SU-DHL-6 (cell line): ENCODE measurements at regions not wholly inside any gene's neighbourhood (a gene's known extent, or its start where the extent isn't known, plus 50 kb on each side); places are given as distances from the start of the nearest gene placed in this dataset.

Experiments
- H2AFZ ChIP-seq: fragments of 200-600 bp; sonication (generic); 2 replicates; pipeline ENCODE4 v1.6.1; 2014; ENCODE audit warnings: low read depth, mild to moderate bottlenecking, moderate library complexity, mixed read lengths, antibody characterized with exemption, low read length; ENCODE audit not compliant: severe bottlenecking
- H3F3A ChIP-seq: fragments of 200-600 bp; shearing (Covaris generic); 2 replicates; pipeline ENCODE4 v1.6.0; 2016; ENCODE audit warnings: antibody characterized with exemption, mild to moderate bottlenecking; ENCODE audit not compliant: insufficient read depth
- H3K27ac ChIP-seq: fragments of 200-600 bp; sonication (generic); 2 replicates; pipeline ENCODE4 v1.5.1; 2016; ENCODE audit warnings: low read depth, mild to moderate bottlenecking, low read length, moderate library complexity, mixed read lengths
- H3K27me3 ChIP-seq: fragments of 200-600 bp; sonication (generic), shearing (Covaris generic); 2 replicates; pipeline ENCODE4 v1.6.0; 2014; ENCODE audit warnings: mild to moderate bottlenecking, low read length
- H3K36me3 ChIP-seq: fragments of 200-600 bp; sonication (generic); 2 replicates; pipeline ENCODE4 v1.6.1; 2014; ENCODE audit warnings: mild to moderate bottlenecking, low read length, mixed read lengths
- H3K4me2 ChIP-seq: fragments of 300-600, 200-600 bp; shearing (Covaris generic), sonication (generic); 2 replicates; pipeline ENCODE4 v1.6.0; 2014; ENCODE audit warnings: low read length, low read depth, mild to moderate bottlenecking; ENCODE audit not compliant: poor library complexity, severe bottlenecking
- H3K4me3 ChIP-seq: fragments of 200-600 bp; sonication (generic); 2 replicates; pipeline ENCODE4 v1.5.1; 2014; ENCODE audit warnings: antibody characterized with exemption, low read length, mild to moderate bottlenecking, mixed read lengths; ENCODE audit not compliant: insufficient read depth, poor library complexity, severe bottlenecking
- H3K79me2 ChIP-seq: fragments of 200-600 bp; sonication (generic); 2 replicates; pipeline ENCODE4 v1.6.1; 2014; ENCODE audit warnings: mild to moderate bottlenecking, low read length, moderate library complexity; ENCODE audit not compliant: insufficient read depth
- H3K9ac ChIP-seq: fragments of 200-600 bp; sonication (generic); 2 replicates; pipeline ENCODE4 v1.7.0; 2014; ENCODE audit warnings: mild to moderate bottlenecking, low read length
- H3K9me2 ChIP-seq: fragments of 200-600 bp; sonication (generic); replicated peaks from 2 replicates; pipeline ENCODE4 v1.6.1; 2014; ENCODE audit warnings: low read length; ENCODE audit not compliant: insufficient read depth
- H3K9me3 ChIP-seq: fragments of 200-600 bp; sonication (generic); 2 replicates; pipeline ENCODE4 v1.6.1; 2014; ENCODE audit warnings: low read length, mixed read lengths; ENCODE audit not compliant: insufficient read depth
- H4K20me1 ChIP-seq: fragments of 200-600 bp; sonication (generic); 2 replicates; pipeline ENCODE4 v1.6.1; 2014; ENCODE audit warnings: low read depth, mild to moderate bottlenecking, antibody characterized with exemption, low read length, moderate library complexity, mixed read lengths
- EZH2phosphoT487 ChIP-seq: fragments of 200-600 bp; sonication (generic), shearing (Covaris generic); conservative IDR thresholded peaks from 2 replicates; pipeline ENCODE4 v1.6.1; 2018; ENCODE audit warnings: mild to moderate bottlenecking, antibody characterized with exemption, low read length, moderate library complexity, mixed read lengths
- TF ChIP-seq, protein P1 (sequence below): fragments of 200-600 bp; sonication (generic); IDR thresholded peaks from one replicate; pipeline ENCODE4 v1.5.1; 2017; ENCODE audit warnings: antibody characterized with exemption, mild to moderate bottlenecking, low read length, moderate library complexity; ENCODE audit not compliant: insufficient read depth, poor library complexity, severe bottlenecking

GRCh38 chr11:119797123-119797611 lies 68.2 kb upstream of the NECTIN1 start:
- H3K79me2 ChIP-seq = no peaks in the 10 kb centered on the region
- no peaks in the 10 kb centered on the region for H4K20me1 ChIP-seq
- H3K9ac ChIP-seq = no peak overlapping the region
- H3K36me3 ChIP-seq = no peaks in the 10 kb centered on the region
- no peak overlapping the region for H3K4me3 ChIP-seq
- no peaks in the 10 kb centered on the region for H3K9me3 ChIP-seq
- H3K9me2 ChIP-seq = no peaks in the 10 kb centered on the region
- H3F3A ChIP-seq = no peaks in the 10 kb centered on the region
- no peak overlapping the region for H3K4me2 ChIP-seq
- no peak overlapping the region for H3K27ac ChIP-seq
- H2AFZ ChIP-seq = no peak overlapping the region
- TF ChIP-seq, protein P1, sequence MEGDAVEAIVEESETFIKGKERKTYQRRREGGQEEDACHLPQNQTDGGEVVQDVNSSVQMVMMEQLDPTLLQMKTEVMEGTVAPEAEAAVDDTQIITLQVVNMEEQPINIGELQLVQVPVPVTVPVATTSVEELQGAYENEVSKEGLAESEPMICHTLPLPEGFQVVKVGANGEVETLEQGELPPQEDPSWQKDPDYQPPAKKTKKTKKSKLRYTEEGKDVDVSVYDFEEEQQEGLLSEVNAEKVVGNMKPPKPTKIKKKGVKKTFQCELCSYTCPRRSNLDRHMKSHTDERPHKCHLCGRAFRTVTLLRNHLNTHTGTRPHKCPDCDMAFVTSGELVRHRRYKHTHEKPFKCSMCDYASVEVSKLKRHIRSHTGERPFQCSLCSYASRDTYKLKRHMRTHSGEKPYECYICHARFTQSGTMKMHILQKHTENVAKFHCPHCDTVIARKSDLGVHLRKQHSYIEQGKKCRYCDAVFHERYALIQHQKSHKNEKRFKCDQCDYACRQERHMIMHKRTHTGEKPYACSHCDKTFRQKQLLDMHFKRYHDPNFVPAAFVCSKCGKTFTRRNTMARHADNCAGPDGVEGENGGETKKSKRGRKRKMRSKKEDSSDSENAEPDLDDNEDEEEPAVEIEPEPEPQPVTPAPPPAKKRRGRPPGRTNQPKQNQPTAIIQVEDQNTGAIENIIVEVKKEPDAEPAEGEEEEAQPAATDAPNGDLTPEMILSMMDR = no peak
- TF ChIP-seq EZH2phosphoT487 = no peak
- H3K27me3 ChIP-seq = no peaks in the 10 kb centered on the region

GRCh38 chr11:119796363-119797060 lies 67.5 kb upstream of the NECTIN1 start:
- Histone ChIP-seq H3K27me3 (no peaks in the 10 kb centered on the region), H3K4me2 (no peak overlapping the region)

GRCh38 chr11:119795690-119796089 lies 66.7 kb upstream of the NECTIN1 start:
- TF ChIP-seq EZH2phosphoT487 = no peak
- TF ChIP-seq, protein P1 = no peak
- no peak overlapping the region for H3K4me2 ChIP-seq
- no peaks in the 10 kb centered on the region for H3K27me3 ChIP-seq

More at GRCh38 chr11:119796363-119797060, 67.5 kb upstream of the NECTIN1 start:
- Histone ChIP-seq H3K9me2 (no peaks in the 10 kb centered on the region), H3F3A (no peaks in the 10 kb centered on the region), H3K9ac (no peak overlapping the region), H3K36me3 (no peaks in the 10 kb centered on the region), H2AFZ (no peak overlapping the region), H3K4me3 (no peak overlapping the region), H3K79me2 (no peaks in the 10 kb centered on the region), H4K20me1 (no peaks in the 10 kb centered on the region), H3K27ac (no peak overlapping the region), H3K9me3 (no peaks in the 10 kb centered on the region)
- TF ChIP-seq EZH2phosphoT487 = no peak
- TF ChIP-seq, protein P1 = no peak

More at GRCh38 chr11:119795690-119796089, 66.7 kb upstream of the NECTIN1 start:
- Histone ChIP-seq H3K4me3 (no peak overlapping the region), H3K36me3 (no peaks in the 10 kb centered on the region), H3K27ac (no peak overlapping the region), H3K79me2 (no peaks in the 10 kb centered on the region), H3K9me3 (no peaks in the 10 kb centered on the region), H2AFZ (no peak overlapping the region), H3K9ac (no peak overlapping the region), H4K20me1 (no peaks in the 10 kb centered on the region), H3K9me2 (no peaks in the 10 kb centered on the region), H3F3A (no peaks in the 10 kb centered on the region)
